Lower leg skin (tissue), 4 donors: ENCODE measurements at regions not wholly inside any gene's neighbourhood (a gene's known extent, or its start where the extent isn't known, plus 50 kb on each side); places are given as distances from the start of the nearest gene placed in this dataset.
"Not testable (repeated sequence)": the region's sequence is repeated elsewhere in the genome, so short reads cannot be mapped to it uniquely, and the experiment has no call there.

Source experiments
- DNase-seq, 2 donors: peaks; one replicate each; pipeline ENCODE4 v3.0.0-alpha.2; 2019; ENCODE audit warnings: low spot score in 2 of 2
- H3K4me3 ChIP-seq: fragments of 200-600 bp; sonication (generic); 2 replicates; pipeline ENCODE4 v1.5.1; 2017; ENCODE audit warnings: mild to moderate bottlenecking, low read depth; ENCODE audit not compliant: poor library complexity, severe bottlenecking
- POLR2A ChIP-seq, 2 donors: fragments of 450-650 bp; IDR thresholded peaks; one replicate each; pipeline ENCODE4 v1.6.1; 2016 to 2017; ENCODE audit warnings: antibody characterized with exemption in 2 of 2, mild to moderate bottlenecking in 1 of 2, moderate library complexity in 1 of 2
- WGBS, 2 donors: methylation state at CpG; one replicate each; pipeline ENCODE4 v1.1.5; 2018; 5-methylcytosine and 5-hydroxymethylcytosine counted together
- intact Hi-C: fragments of 100-400 bp; cut with DNase I; formaldehyde crosslinking; loops from one replicate; pipeline ENCODE4 v1.15.0; 2023; ENCODE audit warnings: low total_unique reads
- TF ChIP-seq, protein P1 (sequence below), 3 donors: fragments of 450-650 bp; IDR thresholded peaks; one replicate each; pipeline ENCODE4 v1.5.1; 2016; ENCODE audit warnings: antibody characterized with exemption in 3 of 3, mild to moderate bottlenecking in 3 of 3, moderate library complexity in 2 of 3

DNA sequence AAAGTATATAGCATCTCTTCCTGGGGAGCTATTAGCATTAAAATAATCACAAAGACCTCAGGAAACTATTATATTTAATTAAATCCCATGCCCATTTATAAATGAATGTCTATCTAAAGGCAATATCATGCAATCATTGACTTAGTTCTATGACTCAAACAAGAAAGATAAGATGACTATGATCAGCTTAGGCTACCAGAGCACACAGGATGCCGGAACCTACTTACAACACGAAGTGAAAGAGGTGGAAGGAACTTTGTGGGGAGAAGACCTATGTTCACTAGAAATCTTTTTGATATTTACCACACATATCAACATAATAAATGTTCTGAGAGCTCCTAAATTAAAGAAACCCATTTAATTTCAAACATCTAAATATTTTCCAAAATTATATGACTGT, 344.2 kb upstream of the CYLC2 start:
- TF ChIP-seq, protein P1, sequence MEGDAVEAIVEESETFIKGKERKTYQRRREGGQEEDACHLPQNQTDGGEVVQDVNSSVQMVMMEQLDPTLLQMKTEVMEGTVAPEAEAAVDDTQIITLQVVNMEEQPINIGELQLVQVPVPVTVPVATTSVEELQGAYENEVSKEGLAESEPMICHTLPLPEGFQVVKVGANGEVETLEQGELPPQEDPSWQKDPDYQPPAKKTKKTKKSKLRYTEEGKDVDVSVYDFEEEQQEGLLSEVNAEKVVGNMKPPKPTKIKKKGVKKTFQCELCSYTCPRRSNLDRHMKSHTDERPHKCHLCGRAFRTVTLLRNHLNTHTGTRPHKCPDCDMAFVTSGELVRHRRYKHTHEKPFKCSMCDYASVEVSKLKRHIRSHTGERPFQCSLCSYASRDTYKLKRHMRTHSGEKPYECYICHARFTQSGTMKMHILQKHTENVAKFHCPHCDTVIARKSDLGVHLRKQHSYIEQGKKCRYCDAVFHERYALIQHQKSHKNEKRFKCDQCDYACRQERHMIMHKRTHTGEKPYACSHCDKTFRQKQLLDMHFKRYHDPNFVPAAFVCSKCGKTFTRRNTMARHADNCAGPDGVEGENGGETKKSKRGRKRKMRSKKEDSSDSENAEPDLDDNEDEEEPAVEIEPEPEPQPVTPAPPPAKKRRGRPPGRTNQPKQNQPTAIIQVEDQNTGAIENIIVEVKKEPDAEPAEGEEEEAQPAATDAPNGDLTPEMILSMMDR (IDR thresholded peaks at IDR 0.05): no peak
- TF ChIP-seq POLR2A (IDR thresholded peaks at IDR 0.05): no peak
- intact Hi-C loops: no loop called here
- WGBS, 2 donors: 80 to 86% methylated on average over 2 of the region's 2 CpGs
- H3K4me3 ChIP-seq: no peak overlapping the region
- no peak for DNase-seq

DNA sequence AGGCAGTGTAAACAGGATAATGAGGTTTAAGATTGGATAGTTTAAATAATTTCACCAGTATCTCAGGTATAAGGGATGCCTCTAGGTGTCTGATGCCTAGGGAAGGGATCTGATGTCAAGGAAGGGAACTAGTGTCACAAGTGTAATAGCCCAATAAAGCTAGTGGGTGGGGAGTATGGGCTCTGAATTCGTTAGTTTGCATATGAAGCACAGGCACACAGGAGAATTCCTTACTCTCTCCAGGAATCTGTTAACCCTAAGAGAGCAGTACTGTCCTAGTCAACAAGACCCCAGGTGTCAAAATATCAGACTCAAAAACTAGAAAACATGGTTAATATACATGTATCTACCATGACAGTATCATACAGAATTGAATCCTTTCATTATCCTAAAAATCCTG, 352.5 kb upstream of the CYLC2 start:
- WGBS, 2 donors: 14 to 17% methylated on average over 1 of the region's 1 CpG
- no peak for DNase-seq
- no peak overlapping the region for H3K4me3 ChIP-seq
- no peak for TF ChIP-seq POLR2A (IDR thresholded peaks at IDR 0.05)
- TF ChIP-seq, protein P1 (IDR thresholded peaks at IDR 0.05): no peak
- intact Hi-C loops: no loop called here

DNA sequence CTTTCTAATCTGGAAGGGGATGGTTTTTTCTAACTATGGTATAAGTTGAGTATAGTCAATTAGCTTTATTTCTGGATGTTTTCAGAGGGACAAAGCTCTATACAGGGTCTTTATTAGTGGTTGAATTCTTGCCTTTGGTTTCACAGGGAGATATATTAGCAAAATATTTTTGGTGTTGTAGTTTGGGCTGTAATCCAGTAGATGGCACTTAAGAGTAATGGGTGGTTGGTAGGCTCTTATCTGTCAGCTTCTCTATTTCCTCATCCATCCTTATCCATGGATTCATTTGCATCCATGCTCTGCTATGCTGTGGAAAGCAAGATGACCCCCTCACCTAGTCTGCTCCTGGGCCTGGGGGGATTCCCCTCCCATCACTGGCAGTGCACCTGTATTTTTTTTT, 363.6 kb upstream of the CYLC2 start:
- TF ChIP-seq POLR2A (IDR thresholded peaks at IDR 0.05): no peak
- TF ChIP-seq, protein P1 (IDR thresholded peaks at IDR 0.05): no peak
- no peak overlapping the region for H3K4me3 ChIP-seq
- DNase-seq: no peak
- intact Hi-C loops: no loop called here

- no peak for DNase-seq
- no peak overlapping the region for H3K4me3 ChIP-seq
- TF ChIP-seq, protein P1 (IDR thresholded peaks at IDR 0.05): no peak
- no peak for TF ChIP-seq POLR2A (IDR thresholded peaks at IDR 0.05)
- WGBS, 2 donors: 81 to 83% methylated on average over 2 of the region's 2 CpGs
- intact Hi-C loops: no loop called here
Measured at GRCh38 chr9:102609461-102609860, 385.7 kb upstream of the CYLC2 start.

- intact Hi-C loops, H3K4me3 ChIP-seq, DNase-seq: not testable (repeated sequence)
- 93 to 94% methylated on average over 34 to 35 of the region's 47 CpGs for WGBS, 2 donors
Measured at GRCh38 chr9:102603198-102604195, 391.6 kb upstream of the CYLC2 start.

- intact Hi-C loops: no loop called here
- no peak for TF ChIP-seq POLR2A (IDR thresholded peaks at IDR 0.05)
- TF ChIP-seq, protein P1 (IDR thresholded peaks at IDR 0.05): no peak
- no peak overlapping the region for H3K4me3 ChIP-seq
- no peak for DNase-seq
- 81 to 86% methylated on average over 3 of the region's 3 CpGs for whole genome bisulfite sequencing, 2 donors
Measured at GRCh38 chr9:102594241-102594640, 400.9 kb upstream of the CYLC2 start.
